ENCODE measurements at regions not wholly inside any gene's neighbourhood (a gene's known extent, or its start where the extent isn't known, plus 50 kb on each side); places are given as distances from the start of the nearest gene placed in this dataset.
"Not testable (repeated sequence)": the region's sequence is repeated elsewhere in the genome, so short reads cannot be mapped to it uniquely, and the experiment has no call there.

DNA sequence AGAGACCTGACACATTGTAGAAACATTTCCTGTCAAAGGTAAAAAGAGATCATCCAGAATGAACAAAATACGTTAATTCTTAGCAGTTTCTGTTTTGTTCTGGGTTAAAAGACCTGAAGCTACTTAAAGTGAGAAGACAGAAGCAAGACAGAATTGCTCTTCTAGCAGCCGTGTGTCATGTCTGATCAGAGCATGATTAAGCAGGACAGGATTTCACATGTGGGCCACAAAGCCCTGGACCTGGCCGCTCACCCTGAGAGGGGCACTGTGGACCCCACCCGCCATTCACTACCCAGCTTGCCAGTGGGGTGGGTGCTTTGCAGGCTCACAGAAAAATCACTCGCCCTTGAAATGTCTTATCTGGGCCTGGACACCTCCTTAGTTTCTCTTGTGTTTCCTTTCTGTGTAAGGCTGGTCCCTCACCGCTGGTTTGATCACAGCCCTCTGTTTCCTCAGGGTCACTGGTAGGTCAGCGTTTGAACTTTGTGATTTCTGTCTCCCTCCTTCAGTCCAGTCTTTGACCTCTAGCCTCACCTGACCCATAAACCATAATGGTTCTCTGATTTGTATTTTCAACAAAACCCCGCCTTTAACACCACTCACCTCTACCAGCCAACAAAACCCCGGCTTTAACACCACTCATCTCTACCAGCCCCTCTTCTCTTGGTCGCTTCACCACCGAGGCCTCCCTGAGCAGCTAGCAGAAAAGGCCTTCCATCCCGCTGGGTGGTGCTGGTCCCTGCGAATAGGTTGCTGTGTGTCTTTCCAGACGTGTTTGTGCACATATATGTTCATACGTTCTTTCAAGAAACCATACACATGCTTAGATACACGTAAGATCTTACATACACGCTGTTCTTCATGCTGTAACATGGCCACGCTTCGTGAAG lies 185.0 kb downstream of the OR4M2 start:
- Histone ChIP-seq H3K27me3 (ENCODE audit: control insufficient read depth, insufficient read depth, low read length) (no peaks in the 10 kb centered on the region), H3K9me3 (ENCODE audit: control insufficient read depth, insufficient read depth, low read depth, low read length) (peaks cover 35% of the 10 kb centered on the region; the same call in 1 of the 2 replicates), H3K4me3 (ENCODE audit: low read depth, low read length) (no peak overlapping the region), H3K27ac (ENCODE audit: low read depth, low read length) (no peak overlapping the region), H3K36me3 (ENCODE audit: control insufficient read depth, insufficient read depth, low read length) (no peaks in the 10 kb centered on the region), H3K9ac (ENCODE audit: low read length) (no peak overlapping the region), H3K4me1 (ENCODE audit: control insufficient read depth, insufficient read depth, low read length) (no peaks in the 10 kb centered on the region)

DNA sequence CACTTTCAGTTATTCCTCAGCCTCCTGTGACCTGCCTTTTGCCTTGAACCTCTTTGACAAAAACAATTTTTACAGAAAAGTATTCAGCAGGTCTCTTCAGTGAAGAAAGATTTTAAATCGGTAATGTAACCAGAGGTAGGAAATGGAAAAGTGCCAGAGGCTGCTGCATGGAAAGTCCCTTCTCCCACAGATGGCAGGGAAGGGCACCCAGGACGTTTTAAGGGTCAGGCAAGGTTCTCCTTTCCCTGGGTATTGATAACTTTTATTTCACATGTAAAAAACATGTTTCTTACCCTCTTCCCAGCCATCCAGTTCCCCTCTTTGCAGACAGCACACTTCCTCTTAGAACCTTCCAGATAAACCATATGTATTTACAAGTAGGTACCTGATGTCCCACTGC lies 185.6 kb downstream of the OR4M2 start:
- H3K36me3 ChIP-seq (ENCODE audit: control insufficient read depth, insufficient read depth, low read length), result no peaks in the 10 kb centered on the region
- H3K4me1 ChIP-seq (ENCODE audit: control insufficient read depth, insufficient read depth, low read length), result no peaks in the 10 kb centered on the region
- no peak overlapping the region for H3K27ac ChIP-seq (ENCODE audit: low read depth, low read length)
- H3K27me3 ChIP-seq (ENCODE audit: control insufficient read depth, insufficient read depth, low read length), result no peaks in the 10 kb centered on the region
- no peak overlapping the region for H3K4me3 ChIP-seq (ENCODE audit: low read depth, low read length)
- peaks cover 33% of the 10 kb centered on the region; the same call in 1 of the 2 replicates for H3K9me3 ChIP-seq (ENCODE audit: control insufficient read depth, insufficient read depth, low read depth, low read length)
- no peak overlapping the region for H3K9ac ChIP-seq (ENCODE audit: low read length)

DNA sequence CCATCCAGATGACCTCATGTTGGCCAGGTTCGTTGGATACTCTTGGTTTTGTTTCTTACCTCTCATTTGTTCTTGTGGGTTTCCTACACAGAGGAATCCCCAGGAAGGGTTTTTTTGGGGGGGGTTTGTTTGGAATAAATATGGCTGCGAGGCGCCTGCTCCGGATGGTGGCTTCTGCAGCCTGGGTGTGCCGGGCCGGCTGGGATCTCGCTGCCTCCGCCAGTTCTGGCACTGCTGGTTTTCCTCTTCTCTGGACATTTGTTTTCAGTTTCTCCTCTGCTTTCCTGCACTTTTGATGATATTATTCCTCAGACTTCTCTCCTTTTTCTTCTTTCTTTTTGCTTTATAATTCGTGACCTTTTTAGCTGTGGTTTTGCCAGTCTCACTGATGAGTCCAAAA lies 187.4 kb downstream of the OR4M2 start:
- Histone ChIP-seq H3K9ac (ENCODE audit: low read length) (no peak overlapping the region), H3K27me3 (ENCODE audit: control insufficient read depth, insufficient read depth, low read length) (no peaks in the 10 kb centered on the region), H3K27ac (ENCODE audit: low read depth, low read length) (no peak overlapping the region), H3K9me3 (ENCODE audit: control insufficient read depth, insufficient read depth, low read depth, low read length) (peaks cover 33% of the 10 kb centered on the region; the same call in 1 of the 2 replicates), H3K36me3 (ENCODE audit: control insufficient read depth, insufficient read depth, low read length) (no peaks in the 10 kb centered on the region), H3K4me1 (ENCODE audit: control insufficient read depth, insufficient read depth, low read length) (no peaks in the 10 kb centered on the region), H3K4me3 (ENCODE audit: low read depth, low read length) (no peak overlapping the region)

DNA sequence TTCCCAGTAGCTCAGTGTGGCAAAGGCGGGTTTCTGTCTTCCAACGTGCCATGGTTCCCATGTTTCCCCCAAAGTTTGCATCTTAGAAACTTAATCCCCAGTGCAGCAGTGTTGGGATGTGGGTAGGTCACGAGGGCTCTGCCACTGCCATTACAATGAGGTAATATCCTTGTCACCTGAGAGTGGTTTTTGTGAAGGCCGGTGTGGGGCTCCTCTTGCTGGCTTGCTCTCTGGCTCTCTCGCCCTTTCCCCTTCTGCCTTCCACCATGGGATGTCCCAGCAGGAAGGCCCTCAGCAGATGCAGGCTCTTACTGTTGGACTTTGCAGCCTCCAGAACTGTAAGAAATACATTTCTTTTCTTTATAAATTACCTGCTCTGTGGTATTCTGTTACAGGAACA lies 187.9 kb downstream of the OR4M2 start:
- H3K36me3 ChIP-seq (ENCODE audit: control insufficient read depth, insufficient read depth, low read length); H3K9ac ChIP-seq (ENCODE audit: low read length); H3K27me3 ChIP-seq (ENCODE audit: control insufficient read depth, insufficient read depth, low read length); H3K4me1 ChIP-seq (ENCODE audit: control insufficient read depth, insufficient read depth, low read length); H3K4me3 ChIP-seq (ENCODE audit: low read depth, low read length); H3K27ac ChIP-seq (ENCODE audit: low read depth, low read length): not testable (repeated sequence)
- peaks cover 31% of the 10 kb centered on the region; the same call in 1 of the 2 replicates for H3K9me3 ChIP-seq (ENCODE audit: control insufficient read depth, insufficient read depth, low read depth, low read length)

DNA sequence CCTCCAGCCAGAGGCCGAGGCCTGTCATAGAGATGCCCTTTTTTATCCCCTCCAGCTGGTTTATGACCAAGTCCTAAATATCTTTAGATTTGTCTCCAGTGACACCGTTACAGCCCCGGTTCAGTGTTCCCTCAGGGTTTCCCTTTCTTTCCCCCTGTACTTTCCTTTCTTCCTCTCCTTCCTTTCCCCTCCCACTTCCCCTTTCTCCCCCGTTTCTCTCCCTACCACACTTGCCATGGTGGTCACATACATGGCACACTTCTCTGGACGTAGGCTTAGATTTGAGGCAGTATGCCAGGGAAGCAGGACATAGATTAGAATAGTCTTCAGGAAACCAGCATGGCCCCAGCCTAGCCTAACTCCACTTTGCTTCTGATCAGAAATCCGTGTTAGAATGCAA lies 188.3 kb downstream of the OR4M2 start:
- H3K36me3 ChIP-seq (ENCODE audit: control insufficient read depth, insufficient read depth, low read length); H3K27me3 ChIP-seq (ENCODE audit: control insufficient read depth, insufficient read depth, low read length); H3K4me3 ChIP-seq (ENCODE audit: low read depth, low read length); H3K9ac ChIP-seq (ENCODE audit: low read length); H3K27ac ChIP-seq (ENCODE audit: low read depth, low read length); H3K4me1 ChIP-seq (ENCODE audit: control insufficient read depth, insufficient read depth, low read length): not testable (repeated sequence)
- peaks cover 30% of the 10 kb centered on the region; the same call in 1 of the 2 replicates for H3K9me3 ChIP-seq (ENCODE audit: control insufficient read depth, insufficient read depth, low read depth, low read length)

DNA sequence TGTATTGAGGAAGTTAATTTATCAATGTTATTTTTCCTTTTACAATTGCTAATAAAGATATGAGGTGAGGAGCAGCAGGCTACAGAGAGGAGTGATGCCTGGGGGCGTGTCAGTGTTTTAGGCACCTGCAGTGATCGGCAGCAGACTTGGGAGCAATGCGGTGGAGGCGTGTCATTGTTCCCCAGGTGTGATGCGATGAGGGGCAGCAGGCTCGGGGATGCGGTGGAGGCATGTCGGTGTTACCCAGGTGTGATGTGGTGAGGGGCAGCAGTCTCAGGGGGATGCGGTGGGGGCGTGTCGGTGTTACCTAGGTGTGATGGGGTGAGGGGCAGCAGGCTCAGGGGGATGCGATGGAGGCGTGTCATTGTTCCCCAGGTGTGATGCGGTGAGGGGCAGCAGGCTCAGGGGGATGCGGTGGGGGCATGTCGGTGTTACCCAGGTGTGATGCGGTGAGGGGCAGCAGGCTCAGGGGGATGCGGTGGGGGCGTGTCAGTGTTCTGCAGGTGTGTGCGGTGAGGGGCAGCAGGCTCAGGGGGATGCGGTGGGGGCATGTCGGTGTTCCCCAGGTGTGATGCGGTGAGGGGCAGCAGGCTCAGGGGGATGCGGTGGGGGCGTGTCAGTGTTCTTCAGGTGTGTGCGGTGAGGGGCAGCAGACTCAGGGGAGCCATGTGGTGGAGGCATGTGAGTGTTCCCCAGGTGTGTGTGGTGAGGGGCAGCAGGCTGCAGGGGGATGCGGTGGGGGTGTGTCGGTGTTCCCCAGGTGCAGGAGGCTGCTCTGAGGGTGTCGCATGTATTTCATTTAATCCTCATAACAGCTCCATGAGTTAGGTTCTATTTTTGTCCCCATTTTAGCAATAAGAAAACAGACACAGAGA lies 186.2 kb upstream of the GOLGA6L22 start:
- H3K4me3 ChIP-seq (ENCODE audit: low read depth, low read length); H3K4me1 ChIP-seq (ENCODE audit: control insufficient read depth, insufficient read depth, low read length); H3K27me3 ChIP-seq (ENCODE audit: control insufficient read depth, insufficient read depth, low read length); H3K36me3 ChIP-seq (ENCODE audit: control insufficient read depth, insufficient read depth, low read length); H3K9ac ChIP-seq (ENCODE audit: low read length); H3K27ac ChIP-seq (ENCODE audit: low read depth, low read length): not testable (repeated sequence)
- peaks cover 31% of the 10 kb centered on the region; the same call in 1 of the 2 replicates for H3K9me3 ChIP-seq (ENCODE audit: control insufficient read depth, insufficient read depth, low read depth, low read length)

DNA sequence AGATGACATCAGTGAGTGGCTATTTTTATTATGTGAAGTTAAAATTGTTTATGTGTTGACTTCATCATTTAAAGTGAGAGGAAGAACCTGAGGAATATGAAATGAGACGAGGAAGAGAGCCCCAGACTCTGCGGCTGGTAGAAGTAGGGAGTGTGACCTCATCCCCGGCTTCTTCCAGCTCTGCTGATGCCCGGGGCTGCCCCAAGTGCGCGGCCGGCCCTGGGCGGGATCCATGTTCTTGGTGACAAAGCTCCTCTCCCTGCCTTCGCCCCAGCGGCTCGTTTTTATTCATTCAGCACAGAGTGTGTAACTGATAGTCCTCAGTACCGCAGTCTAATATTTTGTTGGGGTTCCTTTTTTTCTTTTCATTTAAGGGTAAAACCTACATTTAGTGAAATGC lies 185.5 kb upstream of the GOLGA6L22 start:
- not testable (repeated sequence) for H3K4me1 ChIP-seq (ENCODE audit: control insufficient read depth, insufficient read depth, low read length); H3K36me3 ChIP-seq (ENCODE audit: control insufficient read depth, insufficient read depth, low read length); H3K27ac ChIP-seq (ENCODE audit: low read depth, low read length); H3K27me3 ChIP-seq (ENCODE audit: control insufficient read depth, insufficient read depth, low read length); H3K9ac ChIP-seq (ENCODE audit: low read length); H3K4me3 ChIP-seq (ENCODE audit: low read depth, low read length)
- H3K9me3 ChIP-seq (ENCODE audit: control insufficient read depth, insufficient read depth, low read depth, low read length), result peaks cover 28% of the 10 kb centered on the region; the same call in 1 of the 2 replicates

DNA sequence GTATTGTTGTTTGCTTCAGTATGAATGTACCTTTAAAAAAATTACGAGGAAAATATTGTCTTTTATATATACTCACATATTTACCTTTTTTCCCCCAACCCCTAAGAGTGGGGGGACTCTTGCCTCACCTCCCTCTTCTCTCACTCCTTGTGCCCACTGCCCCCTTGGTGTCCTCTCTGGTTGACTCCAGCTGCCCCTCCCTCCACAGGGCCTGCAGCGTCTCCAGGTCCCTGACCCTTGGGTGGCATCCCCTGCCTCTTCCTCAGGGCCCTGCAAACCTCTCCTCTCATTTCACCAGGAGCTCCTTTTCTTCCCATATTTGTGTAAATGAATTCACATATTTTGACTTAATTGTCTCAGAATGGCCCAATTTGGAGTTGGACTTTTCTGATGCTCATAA lies 184.3 kb upstream of the GOLGA6L22 start:
- not testable (repeated sequence) for H3K4me1 ChIP-seq (ENCODE audit: control insufficient read depth, insufficient read depth, low read length); H3K9ac ChIP-seq (ENCODE audit: low read length); H3K27ac ChIP-seq (ENCODE audit: low read depth, low read length); H3K4me3 ChIP-seq (ENCODE audit: low read depth, low read length); H3K27me3 ChIP-seq (ENCODE audit: control insufficient read depth, insufficient read depth, low read length); H3K36me3 ChIP-seq (ENCODE audit: control insufficient read depth, insufficient read depth, low read length)
- H3K9me3 ChIP-seq (ENCODE audit: control insufficient read depth, insufficient read depth, low read depth, low read length), result peaks cover 23% of the 10 kb centered on the region; the same call in 1 of the 2 replicates

DNA sequence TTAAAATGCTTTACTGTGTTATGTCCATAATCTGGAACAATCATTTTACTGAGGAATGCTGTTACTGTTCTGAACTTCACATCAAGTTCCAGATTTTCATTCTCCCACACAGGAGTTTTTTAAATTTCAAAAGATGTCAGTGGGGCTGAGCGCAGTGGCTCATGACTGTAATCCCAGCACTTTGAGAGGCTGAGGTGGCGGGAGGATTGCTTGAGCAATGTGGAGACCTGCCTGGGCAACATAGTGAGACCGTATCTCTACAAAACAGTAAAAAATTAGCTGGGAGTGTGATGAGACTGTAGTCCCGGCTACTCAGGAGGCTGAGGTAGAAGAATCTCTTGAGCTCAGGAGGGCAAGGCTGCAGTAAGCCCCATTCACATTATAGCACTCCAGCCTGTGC lies 177.9 kb upstream of the GOLGA6L22 start:
- not testable (repeated sequence) for H3K4me1 ChIP-seq (ENCODE audit: control insufficient read depth, insufficient read depth, low read length); H3K27me3 ChIP-seq (ENCODE audit: control insufficient read depth, insufficient read depth, low read length); H3K4me3 ChIP-seq (ENCODE audit: low read depth, low read length); H3K9ac ChIP-seq (ENCODE audit: low read length); H3K36me3 ChIP-seq (ENCODE audit: control insufficient read depth, insufficient read depth, low read length); H3K27ac ChIP-seq (ENCODE audit: low read depth, low read length)
- peaks cover 15% of the 10 kb centered on the region; the same call in 1 of the 2 replicates for H3K9me3 ChIP-seq (ENCODE audit: control insufficient read depth, insufficient read depth, low read depth, low read length)

DNA sequence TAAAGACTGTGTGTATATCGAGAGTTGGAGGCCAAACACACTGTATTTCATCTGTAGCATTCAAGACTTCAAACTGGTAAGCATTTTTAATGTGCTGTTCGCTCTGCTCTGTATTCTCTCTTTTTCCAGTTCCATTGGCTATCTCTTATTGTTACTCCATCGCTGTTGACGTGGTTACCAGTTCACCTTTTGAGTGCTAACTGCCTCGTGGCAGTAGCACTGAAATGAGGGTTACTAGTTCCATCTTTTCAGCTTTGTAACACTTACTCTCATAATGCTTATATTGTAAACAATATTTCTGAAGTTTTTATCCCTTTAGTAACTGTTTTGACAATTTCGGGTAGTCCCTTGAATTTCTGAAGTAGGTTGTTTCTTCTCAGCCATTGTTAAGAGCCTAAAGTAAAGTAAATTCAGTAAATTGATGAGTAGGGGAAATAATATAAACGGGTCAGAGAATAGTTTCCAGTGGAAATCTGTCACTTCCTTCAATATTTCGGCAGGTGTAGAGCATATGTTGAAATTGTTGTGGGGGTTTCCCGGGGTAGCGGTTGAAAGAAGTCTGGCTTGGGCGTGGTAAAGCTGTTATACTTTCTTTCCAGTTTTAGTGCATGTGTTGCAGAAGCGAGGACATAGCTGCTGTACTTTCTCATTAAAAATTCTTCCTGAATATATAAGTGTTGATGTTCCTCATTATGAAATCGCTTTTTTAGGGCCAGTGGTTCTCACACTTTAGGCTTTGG lies 175.7 kb upstream of the GOLGA6L22 start:
- not testable (repeated sequence) for H3K36me3 ChIP-seq (ENCODE audit: control insufficient read depth, insufficient read depth, low read length); H3K4me1 ChIP-seq (ENCODE audit: control insufficient read depth, insufficient read depth, low read length); H3K27ac ChIP-seq (ENCODE audit: low read depth, low read length); H3K4me3 ChIP-seq (ENCODE audit: low read depth, low read length); H3K27me3 ChIP-seq (ENCODE audit: control insufficient read depth, insufficient read depth, low read length); H3K9ac ChIP-seq (ENCODE audit: low read length)
- peaks cover 13% of the 10 kb centered on the region; the same call in 1 of the 2 replicates for H3K9me3 ChIP-seq (ENCODE audit: control insufficient read depth, insufficient read depth, low read depth, low read length)
